NOMO-1 treated with DMSO at 0.1 percent for 48 hours (cell line): ENCODE measurements at regions not wholly inside any gene's neighbourhood (a gene's known extent, or its start where the extent isn't known, plus 50 kb on each side); places are given as distances from the start of the nearest gene placed in this dataset.

Experiments used
- DNase-seq: peaks from one replicate; lab custom pipeline; 2025; ENCODE audit not compliant: unreplicated experiment; lab: John Stamatoyannopoulos, UW

GRCh38 chr5:165928971-165929370, 2362.5 kb upstream of the WWC1 start:
- DNase-seq = no peak

- no peak for DNase-seq
These were observed 2350.9 kb upstream of the WWC1 start for GRCh38 chr5:165940541-165940940.

DNA sequence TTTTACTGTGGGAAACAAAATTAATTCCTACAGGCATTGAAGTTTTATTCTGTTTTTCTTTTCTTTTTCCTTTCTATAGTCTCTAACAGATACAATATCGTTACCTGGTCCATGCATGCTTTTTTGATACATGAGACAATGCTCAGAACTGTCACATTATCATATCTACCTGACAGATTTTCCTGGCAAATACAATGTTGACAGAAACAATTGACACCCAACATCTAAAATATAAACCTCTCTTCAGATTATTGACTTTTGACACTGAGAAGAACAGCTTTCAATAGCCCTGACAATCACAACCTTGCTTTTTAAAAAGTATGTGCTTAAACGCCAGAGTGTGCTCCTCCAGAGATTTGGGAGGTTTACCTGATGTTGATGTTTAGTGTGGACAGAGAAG, 2334.6 kb upstream of the WWC1 start:
- DNase-seq = no peak

- DNase-seq = no peak
These were observed 2309.8 kb upstream of the WWC1 start for GRCh38 chr5:165981671-165982070.

GRCh38 chr5:165996201-165996875, 2295.1 kb upstream of the WWC1 start:
- DNase-seq = no peak

- no peak for DNase-seq
These were observed 2291.6 kb upstream of the WWC1 start for GRCh38 chr5:165999693-166000320.

DNA sequence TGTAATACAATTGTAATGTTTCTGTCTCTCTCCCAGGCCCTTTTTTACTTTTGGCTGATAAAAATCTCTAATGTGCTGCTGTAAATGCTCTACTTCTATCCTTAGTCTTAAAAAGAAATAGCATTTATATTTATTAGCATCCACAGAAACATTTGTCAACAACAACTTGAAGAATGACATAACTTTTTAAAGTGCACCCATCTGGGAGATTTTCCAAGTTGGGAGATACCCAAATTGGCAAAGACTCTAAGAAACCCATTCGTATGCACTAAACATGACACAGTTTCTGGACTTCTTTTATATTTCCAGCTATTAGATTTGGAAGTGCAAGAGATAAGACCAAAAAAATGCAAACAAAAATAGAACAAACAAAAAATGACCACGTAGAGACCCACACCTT, 2287.4 kb upstream of the WWC1 start:
- no peak for DNase-seq

DNA sequence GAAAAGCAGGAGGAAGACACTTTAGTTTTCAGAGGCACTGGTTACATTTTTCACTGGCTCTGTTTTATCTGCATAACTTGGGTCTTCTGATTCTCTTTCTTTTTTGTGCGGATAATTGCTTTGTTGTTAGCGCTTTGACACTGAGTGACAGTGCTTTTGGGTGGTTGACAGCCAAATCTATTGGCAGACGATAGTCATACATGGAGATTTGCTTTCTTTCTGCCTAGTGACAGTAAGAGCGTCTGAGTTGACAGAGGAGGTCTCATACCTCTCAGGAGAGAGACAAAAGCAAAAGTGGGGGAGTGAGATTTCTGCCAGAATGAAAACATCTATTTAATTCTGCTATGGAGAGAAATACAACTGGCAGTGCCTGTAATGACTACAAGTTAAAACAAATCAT, 2278.0 kb upstream of the WWC1 start:
- DNase-seq = no peak

DNA sequence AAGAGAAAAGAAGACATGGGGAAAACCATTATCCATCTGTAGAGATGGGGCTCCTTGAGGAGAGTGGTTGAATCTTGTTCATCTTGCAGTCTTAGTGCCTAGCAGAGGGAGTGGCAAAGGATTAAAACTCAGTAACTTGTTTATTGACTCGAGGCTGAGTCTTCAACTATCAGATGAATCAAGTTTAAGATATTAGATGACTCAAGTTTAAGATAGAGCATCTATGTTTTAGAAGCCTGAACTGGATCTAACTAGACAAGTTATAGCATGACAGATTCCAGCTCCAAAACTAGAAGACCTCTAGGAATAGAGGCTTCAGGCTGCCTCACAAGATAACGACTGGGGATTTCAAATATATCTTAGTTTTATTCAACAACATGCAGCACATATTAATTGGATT, 2277.2 kb upstream of the WWC1 start:
- no peak for DNase-seq

DNA sequence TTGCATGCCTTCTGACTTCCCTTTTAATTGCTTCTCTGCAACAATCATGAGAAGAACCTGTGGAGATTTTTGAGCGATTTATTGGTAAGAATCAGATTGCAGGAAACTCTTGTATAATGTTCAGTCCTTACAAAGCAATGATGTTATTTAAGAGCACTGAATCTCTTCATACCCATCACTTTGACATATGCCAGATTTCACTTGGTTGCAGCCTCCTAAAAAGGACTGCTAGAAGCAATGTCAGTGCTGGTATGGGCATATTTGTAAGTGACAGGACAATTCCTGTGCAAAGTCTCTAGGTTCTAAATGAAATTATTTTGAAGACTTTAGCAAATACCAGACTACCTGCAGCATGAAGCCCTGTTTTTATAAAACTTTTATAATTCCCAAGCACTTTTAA, 2272.7 kb upstream of the WWC1 start:
- DNase-seq = no peak

GRCh38 chr5:166022065-166022464, 2269.4 kb upstream of the WWC1 start:
- DNase-seq = no peak

DNA sequence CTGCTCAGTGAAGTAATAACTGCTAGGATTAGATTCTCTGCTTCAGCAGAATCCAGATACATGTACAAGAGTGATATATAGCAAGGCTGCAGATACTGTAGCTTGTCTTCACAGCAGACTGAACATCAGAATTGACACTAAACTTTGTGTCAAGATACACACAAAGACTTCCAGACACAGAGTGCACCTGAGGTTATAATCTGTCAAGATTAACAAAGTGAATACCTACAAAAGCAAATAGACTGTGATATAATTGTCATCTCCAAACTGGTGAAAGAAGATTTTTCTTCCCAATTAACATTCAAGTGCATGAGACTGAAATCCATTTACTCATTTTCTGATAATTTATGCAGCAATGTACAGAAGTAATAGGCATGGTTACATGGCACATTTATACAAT, 2266.5 kb upstream of the WWC1 start:
- DNase-seq = no peak

DNA sequence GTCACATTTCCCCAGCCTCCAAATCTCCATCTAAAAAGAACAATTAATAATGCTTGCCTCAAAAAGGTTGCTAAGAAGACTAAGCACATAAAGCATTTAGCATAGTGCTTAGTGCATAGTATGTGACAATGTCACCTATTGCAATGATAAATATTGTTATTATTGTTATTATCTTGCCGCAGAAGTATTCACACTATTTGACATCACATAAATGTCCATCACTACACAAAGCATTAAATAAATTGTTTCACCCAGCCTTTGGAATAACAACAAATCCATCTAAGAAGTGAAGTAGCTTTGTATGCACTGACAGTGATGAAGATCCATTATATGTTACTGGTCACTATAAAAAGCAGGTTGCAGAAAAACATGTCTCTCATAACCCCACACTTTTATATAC, 2263.9 kb upstream of the WWC1 start:
- no peak for DNase-seq

- DNase-seq = no peak
These were observed 2259.5 kb upstream of the WWC1 start for GRCh38 chr5:166031926-166032325.

DNA sequence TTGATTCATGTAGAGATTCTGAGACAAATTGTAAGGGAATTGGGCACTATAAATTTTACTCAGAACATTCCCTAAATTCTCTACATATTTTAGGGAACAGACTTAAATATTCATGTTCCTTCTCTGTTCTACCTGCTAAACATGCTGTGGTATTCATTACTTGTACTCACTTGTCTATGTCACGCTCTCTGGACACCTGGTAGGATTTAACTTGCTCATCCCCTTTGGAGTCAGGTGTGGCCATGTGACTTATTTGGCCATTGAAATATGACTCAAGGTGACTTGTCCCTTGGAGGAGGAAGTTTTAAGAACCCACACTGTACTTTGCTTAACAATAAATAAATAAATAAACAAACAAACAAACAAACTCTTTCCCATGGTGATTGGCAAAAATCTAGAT, 2258.8 kb upstream of the WWC1 start:
- no peak for DNase-seq

- DNase-seq = no peak
These were observed 2245.5 kb upstream of the WWC1 start for GRCh38 chr5:166045961-166046360.

- DNase-seq = no peak
These were observed 2244.5 kb upstream of the WWC1 start for GRCh38 chr5:166046956-166047355.

DNA sequence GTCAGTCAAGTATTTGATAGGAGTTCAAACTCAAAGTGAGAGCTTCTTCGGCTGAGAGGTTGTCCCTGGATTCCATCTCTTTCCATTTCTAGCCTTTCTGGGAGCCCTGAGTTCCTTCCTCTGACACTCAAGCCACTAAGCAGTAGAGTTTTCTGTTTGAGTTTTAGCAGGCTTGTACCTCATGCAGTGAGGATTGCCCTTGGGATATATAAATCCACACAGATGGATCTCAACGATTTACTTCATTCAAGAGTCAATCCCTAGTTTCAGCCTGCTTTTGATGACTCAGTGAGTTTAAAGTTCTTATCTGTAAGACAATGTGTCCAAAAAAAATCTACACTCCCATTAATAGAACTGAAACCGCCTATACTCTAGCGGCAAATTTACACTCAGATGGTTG, 2240.9 kb upstream of the WWC1 start:
- DNase-seq = no peak

- DNase-seq = no peak
These were observed 2232.8 kb upstream of the WWC1 start for GRCh38 chr5:166058660-166059059.

- no peak for DNase-seq
These were observed 2229.4 kb upstream of the WWC1 start for GRCh38 chr5:166062094-166062493.

DNA sequence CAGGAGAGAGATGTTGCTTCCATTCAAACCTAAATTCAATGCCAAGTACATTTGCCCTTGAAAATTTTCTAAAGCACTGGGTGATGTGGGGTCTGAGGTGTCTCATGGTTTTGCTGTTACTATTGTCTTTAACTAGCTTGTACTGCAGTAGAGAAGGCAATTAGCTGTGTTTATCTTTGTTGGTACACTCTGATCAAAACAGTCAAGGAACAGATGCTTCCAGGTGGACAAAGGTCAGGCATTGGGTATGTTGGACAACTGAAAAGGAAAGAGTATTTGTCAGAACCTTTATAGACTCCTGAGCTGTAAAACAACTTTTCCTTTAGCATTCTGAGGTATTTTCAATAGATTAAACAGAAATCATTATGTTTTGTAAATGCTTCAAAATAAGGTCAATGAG, 2228.7 kb upstream of the WWC1 start:
- DNase-seq = no peak

DNA sequence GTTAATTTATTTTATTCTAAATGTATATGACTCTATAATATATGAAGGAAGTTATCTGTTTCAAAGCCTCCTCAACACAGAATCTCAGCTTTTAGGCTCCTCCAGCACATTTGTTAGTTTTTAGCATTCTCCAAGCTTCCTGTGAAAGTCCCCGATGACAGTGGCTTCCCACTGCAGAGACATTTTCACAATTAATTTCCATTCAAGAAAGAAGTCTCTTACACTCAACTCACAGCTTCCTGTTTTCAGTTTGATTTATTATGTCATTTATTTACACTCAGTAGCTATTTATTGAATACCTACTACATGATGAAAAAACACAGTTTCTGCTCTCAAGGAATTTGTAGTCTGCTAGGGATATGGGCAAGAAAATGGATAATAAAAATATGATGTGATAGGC, 2228.2 kb upstream of the WWC1 start:
- no peak for DNase-seq
